Effector memory CD4-positive, alpha-beta T cell (primary cell): ENCODE measurements at regions not wholly inside any gene's neighbourhood (a gene's known extent, or its start where the extent isn't known, plus 50 kb on each side); places are given as distances from the start of the nearest gene placed in this dataset.

Experiments used
- DNase-seq, 3 donors: peaks; one replicate each; pipeline ENCODE4 v3.0.0-alpha.2; 2020
- H3K27ac ChIP-seq: 2 replicates; pipeline ENCODE4 v1.7.0; 2013; ENCODE audit warnings: mild to moderate bottlenecking, low read length, moderate library complexity; ENCODE audit not compliant: insufficient read depth, poor library complexity, severe bottlenecking
- H3K27me3 ChIP-seq: replicated peaks from 2 replicates; pipeline ENCODE4 v1.7.0; 2013; ENCODE audit warnings: mild to moderate bottlenecking, low read length; ENCODE audit not compliant: insufficient read depth, control insufficient read depth, poor library complexity, severe bottlenecking
- H3K36me3 ChIP-seq: 2 replicates; pipeline ENCODE4 v1.7.0; 2013; ENCODE audit warnings: mild to moderate bottlenecking, low read length, moderate library complexity; ENCODE audit not compliant: control insufficient read depth, insufficient read depth
- H3K4me1 ChIP-seq: 2 replicates; pipeline ENCODE4 v1.7.0; 2013; ENCODE audit warnings: low read length, mild to moderate bottlenecking; ENCODE audit not compliant: control insufficient read depth, insufficient read depth, poor library complexity, severe bottlenecking
- H3K4me3 ChIP-seq: 2 replicates; pipeline ENCODE4 v1.7.0; 2013; ENCODE audit warnings: low read length, low read depth, mild to moderate bottlenecking; ENCODE audit not compliant: insufficient read depth, poor library complexity, severe bottlenecking
- H3K9me3 ChIP-seq: 2 replicates; pipeline ENCODE4 v1.7.0; 2013; ENCODE audit warnings: mild to moderate bottlenecking, low read length, moderate library complexity; ENCODE audit not compliant: control insufficient read depth

- no peak overlapping the region for H3K27ac ChIP-seq
- H3K4me3 ChIP-seq, result no peak overlapping the region
- no peaks in the 10 kb centered on the region for H3K27me3 ChIP-seq
- DNase-seq, result no peak
- no peaks in the 10 kb centered on the region for H3K36me3 ChIP-seq
- no peaks in the 10 kb centered on the region for H3K9me3 ChIP-seq
- no peaks in the 10 kb centered on the region for H3K4me1 ChIP-seq
Measured at GRCh38 chr1:199122085-199122484, 483.2 kb downstream of the PTPRC start.

GRCh38 chr1:199122532-199123311, 483.9 kb downstream of the PTPRC start:
- Histone ChIP-seq H3K36me3 (no peaks in the 10 kb centered on the region), H3K4me1 (no peaks in the 10 kb centered on the region), H3K9me3 (no peaks in the 10 kb centered on the region), H3K27me3 (no peaks in the 10 kb centered on the region), H3K4me3 (no peak overlapping the region), H3K27ac (no peak overlapping the region)
- no peak for DNase-seq

- H3K4me3 ChIP-seq, result no peak overlapping the region
- H3K36me3 ChIP-seq, result no peaks in the 10 kb centered on the region
- no peaks in the 10 kb centered on the region for H3K4me1 ChIP-seq
- no peak overlapping the region for H3K27ac ChIP-seq
- H3K9me3 ChIP-seq, result no peaks in the 10 kb centered on the region
- no peaks in the 10 kb centered on the region for H3K27me3 ChIP-seq
- DNase-seq, result no peak
Measured at GRCh38 chr1:199123615-199124014, 484.8 kb downstream of the PTPRC start.

GRCh38 chr1:199124351-199124750, 485.5 kb downstream of the PTPRC start:
- H3K27ac ChIP-seq, result no peak overlapping the region
- no peaks in the 10 kb centered on the region for H3K27me3 ChIP-seq
- no peak for DNase-seq
- no peak overlapping the region for H3K4me3 ChIP-seq
- no peaks in the 10 kb centered on the region for H3K4me1 ChIP-seq
- H3K36me3 ChIP-seq, result no peaks in the 10 kb centered on the region
- no peaks in the 10 kb centered on the region for H3K9me3 ChIP-seq

GRCh38 chr1:199129247-199129646, 490.4 kb downstream of the PTPRC start:
- H3K27ac ChIP-seq, result no peak overlapping the region
- no peaks in the 10 kb centered on the region for H3K4me1 ChIP-seq
- H3K9me3 ChIP-seq, result no peaks in the 10 kb centered on the region
- DNase-seq, result no peak
- H3K27me3 ChIP-seq, result no peaks in the 10 kb centered on the region
- no peaks in the 10 kb centered on the region for H3K36me3 ChIP-seq
- no peak overlapping the region for H3K4me3 ChIP-seq

GRCh38 chr1:199132006-199132405, 493.2 kb downstream of the PTPRC start:
- H3K4me3 ChIP-seq, result no peak overlapping the region
- H3K36me3 ChIP-seq, result no peaks in the 10 kb centered on the region
- no peak for DNase-seq
- H3K27me3 ChIP-seq, result no peaks in the 10 kb centered on the region
- H3K4me1 ChIP-seq, result no peaks in the 10 kb centered on the region
- H3K9me3 ChIP-seq, result no peaks in the 10 kb centered on the region
- no peak overlapping the region for H3K27ac ChIP-seq

- Histone ChIP-seq H3K36me3 (no peaks in the 10 kb centered on the region), H3K27ac (no peak overlapping the region), H3K27me3 (no peaks in the 10 kb centered on the region), H3K4me1 (no peaks in the 10 kb centered on the region), H3K4me3 (no peak overlapping the region), H3K9me3 (no peaks in the 10 kb centered on the region)
- no peak for DNase-seq
Measured at GRCh38 chr1:199135901-199136300, 497.1 kb downstream of the PTPRC start.

- DNase-seq, result no peak
- no peaks in the 10 kb centered on the region for H3K9me3 ChIP-seq
- H3K4me3 ChIP-seq, result no peak overlapping the region
- H3K27ac ChIP-seq, result no peak overlapping the region
- no peaks in the 10 kb centered on the region for H3K4me1 ChIP-seq
- H3K36me3 ChIP-seq, result no peaks in the 10 kb centered on the region
- no peaks in the 10 kb centered on the region for H3K27me3 ChIP-seq
Measured at GRCh38 chr1:199138061-199138460, 499.2 kb downstream of the PTPRC start.

GRCh38 chr1:199149591-199149990, 510.8 kb downstream of the PTPRC start:
- Histone ChIP-seq H3K4me3 (no peak overlapping the region), H3K9me3 (no peaks in the 10 kb centered on the region), H3K36me3 (no peaks in the 10 kb centered on the region), H3K27me3 (no peaks in the 10 kb centered on the region), H3K27ac (no peak overlapping the region), H3K4me1 (no peaks in the 10 kb centered on the region)
- no peak for DNase-seq

GRCh38 chr1:199150756-199151155, 511.9 kb downstream of the PTPRC start:
- Histone ChIP-seq H3K9me3 (no peaks in the 10 kb centered on the region), H3K4me3 (no peak overlapping the region), H3K4me1 (no peaks in the 10 kb centered on the region), H3K27ac (no peak overlapping the region), H3K27me3 (no peaks in the 10 kb centered on the region), H3K36me3 (no peaks in the 10 kb centered on the region)
- DNase-seq, result no peak
